Prostate gland (tissue), 2 donors: ENCODE measurements at regions not wholly inside any gene's neighbourhood (a gene's known extent, or its start where the extent isn't known, plus 50 kb on each side); places are given as distances from the start of the nearest gene placed in this dataset.

Experiments
- POLR2A ChIP-seq: fragments of 450-650 bp; IDR thresholded peaks from one replicate; pipeline ENCODE4 v1.6.1; 2016; ENCODE audit warnings: antibody characterized with exemption, mild to moderate bottlenecking
- POLR2AphosphoS5 ChIP-seq: sonication (generic); formaldehyde crosslinking; IDR thresholded peaks from one replicate; pipeline ENCODE4 v1.6.1; 2017; ENCODE audit warnings: antibody characterized with exemption
- TF ChIP-seq, protein P1 (sequence below), 4 experiments: fragments of 200-600 bp in 2 of 4; fragments of 450-650 bp in 2 of 4; sonication (generic) in 2 of 4; IDR thresholded peaks; 1 replicate in 3 of 4; 2 replicates in 1 of 4; pipeline ENCODE4 v1.5.1; 2016 to 2019; ENCODE audit warnings: antibody characterized with exemption in 4 of 4, mild to moderate bottlenecking in 2 of 4, moderate library complexity in 2 of 4

DNA sequence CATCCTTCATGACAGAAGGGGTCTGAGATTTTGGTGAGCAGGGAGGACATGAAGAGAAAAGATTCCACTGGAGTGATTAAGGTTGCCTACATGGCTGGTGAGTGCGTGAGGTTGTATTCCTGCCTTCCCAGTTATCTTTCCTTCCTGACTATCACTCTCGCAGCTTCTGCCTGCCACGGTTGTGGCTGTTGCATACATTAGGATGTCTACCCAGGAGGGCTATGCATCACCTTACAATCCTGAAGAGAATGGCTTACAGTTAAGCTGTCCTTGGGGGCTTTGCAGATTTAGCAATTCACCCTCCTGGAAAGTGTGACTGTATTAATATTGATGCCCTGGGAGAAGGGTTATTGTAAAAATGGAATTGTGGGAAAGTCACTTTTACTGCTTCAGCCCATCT, 571.0 kb downstream of the TSN start:
- TF ChIP-seq, protein P1, sequence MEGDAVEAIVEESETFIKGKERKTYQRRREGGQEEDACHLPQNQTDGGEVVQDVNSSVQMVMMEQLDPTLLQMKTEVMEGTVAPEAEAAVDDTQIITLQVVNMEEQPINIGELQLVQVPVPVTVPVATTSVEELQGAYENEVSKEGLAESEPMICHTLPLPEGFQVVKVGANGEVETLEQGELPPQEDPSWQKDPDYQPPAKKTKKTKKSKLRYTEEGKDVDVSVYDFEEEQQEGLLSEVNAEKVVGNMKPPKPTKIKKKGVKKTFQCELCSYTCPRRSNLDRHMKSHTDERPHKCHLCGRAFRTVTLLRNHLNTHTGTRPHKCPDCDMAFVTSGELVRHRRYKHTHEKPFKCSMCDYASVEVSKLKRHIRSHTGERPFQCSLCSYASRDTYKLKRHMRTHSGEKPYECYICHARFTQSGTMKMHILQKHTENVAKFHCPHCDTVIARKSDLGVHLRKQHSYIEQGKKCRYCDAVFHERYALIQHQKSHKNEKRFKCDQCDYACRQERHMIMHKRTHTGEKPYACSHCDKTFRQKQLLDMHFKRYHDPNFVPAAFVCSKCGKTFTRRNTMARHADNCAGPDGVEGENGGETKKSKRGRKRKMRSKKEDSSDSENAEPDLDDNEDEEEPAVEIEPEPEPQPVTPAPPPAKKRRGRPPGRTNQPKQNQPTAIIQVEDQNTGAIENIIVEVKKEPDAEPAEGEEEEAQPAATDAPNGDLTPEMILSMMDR (IDR thresholded peaks at IDR 0.05), result no peak
- TF ChIP-seq POLR2A (no peak), POLR2AphosphoS5 (no peak)
